Stomach (tissue), 8 donors: ENCODE measurements at regions not wholly inside any gene's neighbourhood (a gene's known extent, or its start where the extent isn't known, plus 50 kb on each side); places are given as distances from the start of the nearest gene placed in this dataset.

Source experiments
- DNase-seq, 2 donors: peaks; one replicate each; pipeline versions ENCODE4 v3.0.0 to v3.0.0-alpha.2; 2013 to 2019
- H3K27ac ChIP-seq, 5 donors: fragments of 200-600 bp in 4 of 5; sonication (generic) in 4 of 5; one replicate each; pipeline ENCODE4 v1.5.1; 2013 to 2019; ENCODE audit warnings: mild to moderate bottlenecking in 1 of 5, moderate library complexity in 1 of 5
- H3K27me3 ChIP-seq, 3 donors: fragments of 200-600 bp; sonication (generic); one replicate each; pipeline ENCODE4 v1.5.1; 2017 to 2019; ENCODE audit warnings: mixed run types in 1 of 3
- H3K36me3 ChIP-seq, 4 donors: fragments of 200-600 bp; sonication (generic); 1 replicate in 3 of 4; 2 replicates in 1 of 4; pipeline ENCODE4 v1.5.1; 2016 to 2019
- H3K4me1 ChIP-seq, 4 donors: fragments of 200-600 bp; sonication (generic); one replicate each; pipeline ENCODE4 v1.5.1; 2016 to 2019
- H3K4me3 ChIP-seq, 4 donors: fragments of 200-600 bp; sonication (generic) in 3 of 4; one replicate each; pipeline ENCODE4 v1.5.1; 2016 to 2019; ENCODE audit warnings: mild to moderate bottlenecking in 1 of 4
- H3K9me3 ChIP-seq, 4 donors: fragments of 200-600 bp; sonication (generic); one replicate each; pipeline ENCODE4 v1.5.1; 2016 to 2019
- EP300 ChIP-seq: sonication (generic); formaldehyde crosslinking; IDR thresholded peaks from one replicate; pipeline ENCODE4 v1.6.1; 2017; ENCODE audit warnings: antibody characterized with exemption
- POLR2A ChIP-seq, 4 donors: fragments of 450-650 bp; IDR thresholded peaks; one replicate each; pipeline ENCODE4 v1.6.1; 2016; ENCODE audit warnings: antibody characterized with exemption in 4 of 4, control low read depth in 2 of 4, mild to moderate bottlenecking in 1 of 4, moderate library complexity in 1 of 4
- POLR2AphosphoS5 ChIP-seq, 3 donors: sonication (generic); formaldehyde crosslinking; IDR thresholded peaks; one replicate each; pipeline ENCODE4 v1.6.1; 2016; ENCODE audit warnings: antibody characterized with exemption in 3 of 3
- WGBS, 5 donors: extraction: QIAGEN DNeasy Blood & Tissue Kit in 3 of 5; methylation state at CpG; one replicate each; pipeline versions ENCODE4 v1.1.5 to v1.1.7; 2013 to 2018; 5-methylcytosine and 5-hydroxymethylcytosine counted together
- intact Hi-C: fragments of 100-400 bp; cut with DNase I; formaldehyde crosslinking; loops from one replicate; pipeline ENCODE4 v1.15.1; 2023; ENCODE audit warnings: low total_unique reads
- TF ChIP-seq, protein P1 (sequence below), 7 experiments: fragments of 450-650 bp in 4 of 7; fragments of 200-600 bp in 3 of 7; sonication (generic) in 3 of 7; IDR thresholded peaks; one replicate each; pipeline ENCODE4 v1.5.1; 2016 to 2019; ENCODE audit warnings: antibody characterized with exemption in 7 of 7, control low read depth in 2 of 7, mild to moderate bottlenecking in 1 of 7
- donor health status: healthy with polysubstance abuse.
- donor health status: Bipolar disorder and iron deficiency.
- donor health status: healthy.

DNA sequence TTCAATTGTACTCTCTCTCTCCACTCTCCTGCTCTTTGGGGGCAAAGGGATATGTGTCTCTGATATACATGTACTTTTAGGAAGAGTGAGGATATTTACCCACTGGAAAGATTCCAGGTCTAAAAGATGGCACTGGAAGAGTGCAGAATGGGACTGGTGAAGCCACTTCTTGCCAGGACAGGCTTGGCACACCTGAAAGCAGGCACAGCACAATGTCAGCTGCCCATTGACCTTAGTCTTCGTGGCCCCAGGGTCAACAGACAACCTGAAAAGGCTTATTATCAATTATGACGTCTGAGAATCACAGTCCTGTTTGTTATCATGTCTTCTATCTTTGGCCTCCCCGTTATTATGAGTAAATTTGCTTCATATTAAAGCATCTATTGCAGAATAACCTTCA, 86.7 kb upstream of the PAK3 start:
- no peak overlapping the region for H3K27ac ChIP-seq
- intact Hi-C loops = no loop called here
- TF ChIP-seq, protein P1, sequence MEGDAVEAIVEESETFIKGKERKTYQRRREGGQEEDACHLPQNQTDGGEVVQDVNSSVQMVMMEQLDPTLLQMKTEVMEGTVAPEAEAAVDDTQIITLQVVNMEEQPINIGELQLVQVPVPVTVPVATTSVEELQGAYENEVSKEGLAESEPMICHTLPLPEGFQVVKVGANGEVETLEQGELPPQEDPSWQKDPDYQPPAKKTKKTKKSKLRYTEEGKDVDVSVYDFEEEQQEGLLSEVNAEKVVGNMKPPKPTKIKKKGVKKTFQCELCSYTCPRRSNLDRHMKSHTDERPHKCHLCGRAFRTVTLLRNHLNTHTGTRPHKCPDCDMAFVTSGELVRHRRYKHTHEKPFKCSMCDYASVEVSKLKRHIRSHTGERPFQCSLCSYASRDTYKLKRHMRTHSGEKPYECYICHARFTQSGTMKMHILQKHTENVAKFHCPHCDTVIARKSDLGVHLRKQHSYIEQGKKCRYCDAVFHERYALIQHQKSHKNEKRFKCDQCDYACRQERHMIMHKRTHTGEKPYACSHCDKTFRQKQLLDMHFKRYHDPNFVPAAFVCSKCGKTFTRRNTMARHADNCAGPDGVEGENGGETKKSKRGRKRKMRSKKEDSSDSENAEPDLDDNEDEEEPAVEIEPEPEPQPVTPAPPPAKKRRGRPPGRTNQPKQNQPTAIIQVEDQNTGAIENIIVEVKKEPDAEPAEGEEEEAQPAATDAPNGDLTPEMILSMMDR (IDR thresholded peaks at IDR 0.05) = no peak
- TF ChIP-seq POLR2A (IDR thresholded peaks at IDR 0.05) (no peak), EP300 (no peak), POLR2AphosphoS5 (IDR thresholded peaks at IDR 0.05) (no peak)
- H3K4me3 ChIP-seq = no peak overlapping the region
- H3K4me1 ChIP-seq = no peaks in the 10 kb centered on the region
- no peaks in the 10 kb centered on the region for H3K36me3 ChIP-seq
- no peak for DNase-seq
- H3K27me3 ChIP-seq = no peaks in the 10 kb centered on the region
- WGBS, 5 donors = 31 to 47% (median 34%) methylated on average over 3 of the region's 3 CpGs
- no peaks in the 10 kb centered on the region for H3K9me3 ChIP-seq

DNA sequence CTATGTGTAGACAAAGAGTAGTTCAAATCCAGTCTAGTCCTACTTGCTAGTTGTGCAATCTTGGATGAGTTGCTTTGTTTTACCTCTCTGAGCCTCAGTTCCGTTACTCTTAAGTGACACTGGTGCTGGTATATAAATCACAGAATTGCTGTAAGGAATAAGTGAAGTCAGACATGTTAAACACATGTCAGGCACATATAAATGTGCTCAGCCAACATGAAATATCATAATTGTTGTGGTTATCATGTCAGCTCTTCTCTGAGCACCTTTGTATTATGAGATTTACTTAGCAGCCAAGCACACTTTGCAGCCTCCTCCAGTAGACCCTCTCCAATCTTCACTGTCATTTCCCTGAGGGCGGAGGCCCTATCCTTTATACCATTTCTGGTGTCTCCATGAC, 87.9 kb upstream of the PAK3 start:
- Histone ChIP-seq H3K27ac (no peak overlapping the region), H3K36me3 (no peaks in the 10 kb centered on the region), H3K4me3 (no peak overlapping the region), H3K9me3 (no peaks in the 10 kb centered on the region), H3K4me1 (no peaks in the 10 kb centered on the region), H3K27me3 (peaks cover 0 to 2% (median 0%) of the 10 kb centered on the region in 3 donors)
- DNase-seq = no peak
- intact Hi-C loops = no loop called here
- TF ChIP-seq EP300 (no peak), POLR2A (IDR thresholded peaks at IDR 0.05) (no peak), POLR2AphosphoS5 (IDR thresholded peaks at IDR 0.05) (no peak)
- TF ChIP-seq, protein P1 (IDR thresholded peaks at IDR 0.05) = no peak
- WGBS, 5 donors = 58 to 90% (median 62%) methylated on average over 2 of the region's 2 CpGs

DNA sequence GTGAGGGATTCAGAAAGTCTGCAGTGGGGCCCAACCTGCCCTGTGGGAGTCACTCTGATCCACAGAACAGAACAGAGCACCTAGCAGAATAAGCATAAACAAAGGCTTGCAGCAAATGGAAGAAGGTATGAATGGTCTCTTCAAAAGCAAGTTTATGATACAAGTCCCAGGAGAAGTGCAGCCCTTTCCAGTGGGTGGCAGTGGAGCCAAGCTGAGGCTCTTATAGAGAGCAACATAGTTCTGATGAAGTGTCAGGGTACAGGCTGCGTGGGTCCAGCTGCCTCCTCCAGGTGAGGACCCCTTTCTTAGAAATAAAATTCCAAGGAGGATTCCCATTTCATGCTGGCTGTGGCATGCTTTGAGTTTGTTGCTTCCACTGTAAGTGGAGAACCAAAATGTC, 88.8 kb upstream of the PAK3 start:
- 63 to 89% (median 73%) methylated on average over 1 of the region's 1 CpG for whole genome bisulfite sequencing, 5 donors
- peaks cover 0 to 4% (median 0%) of the 10 kb centered on the region in 3 donors for H3K27me3 ChIP-seq

GRCh38 chrX:111006116-111006515, 89.9 kb upstream of the PAK3 start:
- 69 to 87% (median 83%) methylated on average over 2 of the region's 2 CpGs for WGBS, 5 donors
- DNase-seq = no peak
- Histone ChIP-seq H3K9me3 (no peaks in the 10 kb centered on the region), H3K27me3 (peaks cover 0 to 4% (median 0%) of the 10 kb centered on the region in 3 donors), H3K4me3 (no peak overlapping the region), H3K36me3 (no peaks in the 10 kb centered on the region), H3K4me1 (no peaks in the 10 kb centered on the region), H3K27ac (no peak overlapping the region)
- intact Hi-C loops = no loop called here
- TF ChIP-seq EP300 (no peak), POLR2A (IDR thresholded peaks at IDR 0.05) (no peak), POLR2AphosphoS5 (IDR thresholded peaks at IDR 0.05) (no peak)
- TF ChIP-seq, protein P1 (IDR thresholded peaks at IDR 0.05) = no peak

More for the DNA sequence above, 88.8 kb upstream of the PAK3 start:
- no peaks in the 10 kb centered on the region for H3K9me3 ChIP-seq
- no peak for DNase-seq
- no peak for TF ChIP-seq EP300
- TF ChIP-seq, protein P1 (IDR thresholded peaks at IDR 0.05) = no peak
- no peak for TF ChIP-seq POLR2A (IDR thresholded peaks at IDR 0.05)
- no peak for TF ChIP-seq POLR2AphosphoS5 (IDR thresholded peaks at IDR 0.05)
- H3K4me1 ChIP-seq = no peaks in the 10 kb centered on the region
- H3K4me3 ChIP-seq = no peak overlapping the region
- H3K36me3 ChIP-seq = no peaks in the 10 kb centered on the region
- intact Hi-C loops = no loop called here
- no peak overlapping the region for H3K27ac ChIP-seq
